ENCODE measurements at regions not wholly inside any gene's neighbourhood (a gene's known extent, or its start where the extent isn't known, plus 50 kb on each side); places are given as distances from the start of the nearest gene placed in this dataset.

- no peak for TF ChIP-seq CTCF (IDR thresholded peaks at IDR 0.05)
- Histone ChIP-seq H3K4me1 (no peaks in the 10 kb centered on the region), H3K4me3 (no peak overlapping the region), H3K27me3 (peaks cover 0 to 2% of the 10 kb centered on the region in 2 donors), H3K9me3 (no peaks in the 10 kb centered on the region), H3K27ac (no peak overlapping the region), H3K36me3 (no peaks in the 10 kb centered on the region)
- DNase-seq (no peak), ATAC-seq (peak; percentile 18)
- intact Hi-C loops (cut with DNase I): no loop called here
These were observed 59.4 kb upstream of the FICD start for GRCh38 chr12:108455706-108456105.

- no peak overlapping the region for H3K4me3 ChIP-seq
- no peaks in the 10 kb centered on the region for H3K4me1 ChIP-seq
- intact Hi-C loops (cut with DNase I): no loop called here
- H3K27ac ChIP-seq: no peak overlapping the region
- DNase-seq: no peak
- no peak for TF ChIP-seq CTCF (IDR thresholded peaks at IDR 0.05)
- H3K36me3 ChIP-seq: no peaks in the 10 kb centered on the region
- no peak for ATAC-seq
- H3K9me3 ChIP-seq: no peaks in the 10 kb centered on the region
- H3K27me3 ChIP-seq: peaks cover 0 to 8% of the 10 kb centered on the region in 2 donors
These were observed 60.4 kb upstream of the FICD start for GRCh38 chr12:108454539-108455139.

- Histone ChIP-seq H3K9me3 (no peaks in the 10 kb centered on the region), H3K4me3 (no peak overlapping the region), H3K27me3 (peaks cover 0 to 21% of the 10 kb centered on the region in 2 donors), H3K36me3 (no peaks in the 10 kb centered on the region), H3K27ac (no peak overlapping the region), H3K4me1 (peaks cover 0 to 17% of the 10 kb centered on the region in 2 donors)
- no peak for DNase-seq
- TF ChIP-seq CTCF (IDR thresholded peaks at IDR 0.05): no peak
- no peak for ATAC-seq
- intact Hi-C loops (cut with DNase I): no loop called here
These were observed 65.6 kb upstream of the FICD start for GRCh38 chr12:108449478-108449877.

- H3K36me3 ChIP-seq: no peaks in the 10 kb centered on the region
- TF ChIP-seq CTCF (IDR thresholded peaks at IDR 0.05): no peak
- ATAC-seq (no peak), DNase-seq (peak in 1 of 4 donors; percentile 13)
- H3K4me3 ChIP-seq: no peak overlapping the region
- no peaks in the 10 kb centered on the region for H3K9me3 ChIP-seq
- no peak overlapping the region for H3K27ac ChIP-seq
- peaks cover 0 to 17% of the 10 kb centered on the region in 2 donors for H3K4me1 ChIP-seq
- intact Hi-C loops (cut with DNase I): no loop called here
- H3K27me3 ChIP-seq: peaks cover 0 to 21% of the 10 kb centered on the region in 2 donors
These were observed 66.8 kb upstream of the FICD start for GRCh38 chr12:108448246-108448645.

- peak overlapping the region in 1 of 2 donors; percentile 18 for H3K27ac ChIP-seq
- peaks cover 0 to 21% of the 10 kb centered on the region in 2 donors for H3K27me3 ChIP-seq
- DNase-seq (peak in 2 of 4 donors; percentile 73 to 87), ATAC-seq (no peak)
- peaks cover 0 to 21% of the 10 kb centered on the region in 2 donors for H3K4me1 ChIP-seq
- intact Hi-C loops (cut with DNase I): no loop called here
- no peaks in the 10 kb centered on the region for H3K36me3 ChIP-seq
- H3K9me3 ChIP-seq: no peaks in the 10 kb centered on the region
- H3K4me3 ChIP-seq: no peak overlapping the region
- no peak for TF ChIP-seq CTCF (IDR thresholded peaks at IDR 0.05)
These were observed 67.8 kb upstream of the FICD start for GRCh38 chr12:108447168-108447832.

Measured in left lung (tissue), 4 donors.